Astrocyte (in vitro differentiated cells and primary cell): ENCODE measurements at regions not wholly inside any gene's neighbourhood (a gene's known extent, or its start where the extent isn't known, plus 50 kb on each side); places are given as distances from the start of the nearest gene placed in this dataset.

Source experiments
- CTCF ChIP-seq: IDR thresholded peaks from 2 replicates; pipeline ENCODE4 v1.5.1; 2011; ENCODE audit warnings: low read depth, mild to moderate bottlenecking, inconsistent platforms, low read length, moderate library complexity; ENCODE audit not compliant: insufficient read depth
- EZH2 ChIP-seq: IDR thresholded peaks from 2 replicates; pipeline ENCODE4 v1.6.1; 2012; ENCODE audit warnings: mild to moderate bottlenecking, low read length, inconsistent platforms; ENCODE audit not compliant: insufficient read depth

- TF ChIP-seq CTCF (no peak), EZH2 (no peak)
Measured at GRCh38 chr5:18526792-18527405, 892.6 kb downstream of the TAF11L14 start.
